ENCODE measurements at regions not wholly inside any gene's neighbourhood (a gene's known extent, or its start where the extent isn't known, plus 50 kb on each side); places are given as distances from the start of the nearest gene placed in this dataset.
"Not testable (repeated sequence)": the region's sequence is repeated elsewhere in the genome, so short reads cannot be mapped to it uniquely, and the experiment has no call there.

DNA sequence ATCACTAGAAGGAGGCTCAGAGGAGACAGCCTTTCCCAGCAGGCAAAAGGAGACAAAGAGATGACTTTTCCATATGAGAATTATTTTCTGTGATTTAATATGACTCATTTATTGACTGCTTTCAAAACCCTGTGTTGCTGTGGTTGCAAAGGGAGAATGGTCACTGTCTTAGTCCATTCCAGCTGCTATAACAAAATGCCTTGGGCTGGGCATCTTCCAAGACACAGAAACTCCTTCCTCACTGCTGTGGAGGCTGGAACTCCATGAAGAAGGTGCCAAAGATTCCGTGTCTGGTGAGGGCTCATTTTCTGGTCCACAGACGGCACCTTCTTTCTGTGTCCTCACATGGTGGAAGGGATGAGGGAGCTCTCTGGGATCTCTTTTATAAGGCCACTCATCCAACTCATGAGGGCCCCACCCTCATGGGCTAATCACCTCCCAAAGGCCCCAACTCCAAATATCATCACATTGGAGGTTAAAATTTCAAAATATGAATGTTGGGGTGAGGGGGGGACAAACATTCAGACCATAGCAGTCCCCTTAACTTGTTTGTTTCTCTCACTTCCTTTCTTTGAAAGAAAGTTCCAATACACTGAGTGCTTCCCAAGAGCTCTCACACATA is 252.1 kb upstream of the RAB4A start:
- ChIA-PET POLR2A (no interaction called here), CTCF (interaction anchor here (1.0 to 1.1 kb wide), 2 partner anchors 11 to 18 kb away, joined by 4 read pairs; no protein-coding TSS in a partner anchor)
- H3K27ac ChIP-seq (ENCODE audit: insufficient read depth in 1 of 2, low read depth in 1 of 2, low read length in 2 of 2, poor library complexity in 1 of 2, severe bottlenecking in 2 of 2), result no peak overlapping the region
- H3K4me3 ChIP-seq (ENCODE audit: control insufficient read depth in 1 of 7, extremely low read depth in 1 of 7, insufficient read depth in 4 of 7, low read depth in 2 of 7, low read length in 6 of 7), result no peak overlapping the region
- 100% methylated on average over 1 of the region's 2 CpGs for WGBS (ENCODE audit: insufficient coverage)
- peaks cover 0 to 13% (median 11%) of the 10 kb centered on the region in 4 experiments for H3K4me1 ChIP-seq (ENCODE audit: control extremely low read depth in 1 of 4, control insufficient read depth in 4 of 4, insufficient read depth in 4 of 4, low read length in 3 of 4)
- no peak for DNase-seq
- no peaks in the 10 kb centered on the region for H3K9me3 ChIP-seq (ENCODE audit: control extremely low read depth in 1 of 5, control insufficient read depth in 4 of 5, insufficient read depth in 2 of 5, low read depth in 1 of 5, low read length in 4 of 5)
- no peaks in the 10 kb centered on the region for H3K27me3 ChIP-seq (replicated peaks in 2 of 5; ENCODE audit: control insufficient read depth in 4 of 5, insufficient read depth in 5 of 5, low read length in 4 of 5)
- H3K36me3 ChIP-seq (ENCODE audit: control insufficient read depth in 4 of 4, insufficient read depth in 4 of 4, low read length in 3 of 4), result no peaks in the 10 kb centered on the region

DNA sequence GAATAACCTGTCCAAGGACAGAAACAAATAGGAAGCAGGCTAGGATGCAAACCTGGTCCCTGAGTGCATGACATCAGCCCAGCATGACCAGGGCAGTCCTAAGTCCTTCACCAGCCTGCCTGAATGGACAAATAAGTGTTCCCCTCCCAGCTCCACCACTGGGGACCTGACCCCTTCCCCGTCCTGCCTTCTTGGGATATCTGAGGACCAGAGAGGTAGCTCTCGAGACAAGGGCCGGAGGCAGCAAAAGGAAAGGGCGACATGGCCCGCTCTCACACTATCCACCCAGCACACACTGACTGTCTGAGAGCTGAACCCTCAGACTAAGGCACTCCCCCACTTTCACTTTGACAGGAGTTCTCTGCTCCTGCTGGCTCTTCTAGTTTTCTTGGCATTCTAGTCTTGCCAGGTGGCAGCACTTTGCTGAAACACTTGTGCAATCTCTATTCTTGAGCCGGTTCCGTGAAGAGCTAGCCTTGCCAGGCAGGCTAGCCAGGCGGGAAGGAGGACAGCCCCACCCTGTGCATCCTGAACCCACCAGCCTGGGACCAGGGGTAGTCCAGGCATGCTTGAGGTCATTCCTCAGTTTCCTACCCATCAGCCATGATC is 251.1 kb upstream of the RAB4A start:
- CTCF ChIA-PET, result interaction anchor here (1.0 to 1.1 kb wide), 2 partner anchors 10 to 19 kb away, joined by 4 read pairs; no protein-coding TSS in a partner anchor
- no peaks in the 10 kb centered on the region for H3K36me3 ChIP-seq (ENCODE audit: control insufficient read depth in 4 of 4, insufficient read depth in 4 of 4, low read length in 3 of 4)
- WGBS (ENCODE audit: insufficient coverage), result 91% methylated on average over 5 of the region's 8 CpGs
- DNase-seq, result no peak
- no peaks in the 10 kb centered on the region for H3K9me3 ChIP-seq (ENCODE audit: control extremely low read depth in 1 of 5, control insufficient read depth in 4 of 5, insufficient read depth in 2 of 5, low read depth in 1 of 5, low read length in 4 of 5)
- H3K27me3 ChIP-seq (replicated peaks in 2 of 5; ENCODE audit: control insufficient read depth in 4 of 5, insufficient read depth in 5 of 5, low read length in 4 of 5), result no peaks in the 10 kb centered on the region
- H3K4me1 ChIP-seq (ENCODE audit: control extremely low read depth in 1 of 4, control insufficient read depth in 4 of 4, insufficient read depth in 4 of 4, low read length in 3 of 4), result peaks cover 3 to 23% (median 21%) of the 10 kb centered on the region in 4 experiments
- H3K27ac ChIP-seq (ENCODE audit: insufficient read depth in 1 of 2, low read depth in 1 of 2, low read length in 2 of 2, poor library complexity in 1 of 2, severe bottlenecking in 2 of 2), result no peak overlapping the region
- POLR2A ChIA-PET, result no interaction called here
- H3K4me3 ChIP-seq (ENCODE audit: control insufficient read depth in 1 of 7, extremely low read depth in 1 of 7, insufficient read depth in 4 of 7, low read depth in 2 of 7, low read length in 6 of 7), result no peak overlapping the region

DNA sequence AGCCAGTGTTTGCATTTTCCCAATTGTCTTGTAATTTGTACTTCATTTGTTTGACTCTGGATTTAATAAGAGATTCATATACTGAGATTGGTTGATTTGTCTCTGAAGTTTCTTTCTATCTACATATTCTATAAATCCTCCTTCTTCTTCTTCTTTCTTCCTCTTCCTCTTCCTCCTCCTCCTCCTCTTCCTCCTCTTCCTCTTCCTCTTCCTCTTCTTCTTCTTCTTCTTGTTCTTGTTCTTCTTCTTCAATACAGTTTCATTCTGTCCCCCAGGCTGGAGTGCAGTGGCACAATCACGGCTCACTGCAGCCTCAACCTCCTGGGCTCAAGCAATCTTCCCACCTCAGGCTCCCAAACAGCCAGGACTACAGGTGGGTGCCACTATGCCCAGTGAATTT is 249.9 kb upstream of the RAB4A start:
- H3K36me3 ChIP-seq (ENCODE audit: control insufficient read depth in 4 of 4, insufficient read depth in 4 of 4, low read length in 3 of 4); H3K27me3 ChIP-seq (replicated peaks in 2 of 5; ENCODE audit: control insufficient read depth in 4 of 5, insufficient read depth in 5 of 5, low read length in 4 of 5); POLR2A ChIA-PET; H3K27ac ChIP-seq (ENCODE audit: insufficient read depth in 1 of 2, low read depth in 1 of 2, low read length in 2 of 2, poor library complexity in 1 of 2, severe bottlenecking in 2 of 2); H3K9me3 ChIP-seq (ENCODE audit: control extremely low read depth in 1 of 5, control insufficient read depth in 4 of 5, insufficient read depth in 2 of 5, low read depth in 1 of 5, low read length in 4 of 5); H3K4me3 ChIP-seq (ENCODE audit: control insufficient read depth in 1 of 7, extremely low read depth in 1 of 7, insufficient read depth in 4 of 7, low read depth in 2 of 7, low read length in 6 of 7); CTCF ChIA-PET; DNase-seq: not testable (repeated sequence)
- WGBS (ENCODE audit: insufficient coverage), result no CpG with 5 or more reads among the region's 1 CpG
- peaks cover 3 to 35% (median 32%) of the 10 kb centered on the region in 4 experiments for H3K4me1 ChIP-seq (ENCODE audit: control extremely low read depth in 1 of 4, control insufficient read depth in 4 of 4, insufficient read depth in 4 of 4, low read length in 3 of 4)

DNA sequence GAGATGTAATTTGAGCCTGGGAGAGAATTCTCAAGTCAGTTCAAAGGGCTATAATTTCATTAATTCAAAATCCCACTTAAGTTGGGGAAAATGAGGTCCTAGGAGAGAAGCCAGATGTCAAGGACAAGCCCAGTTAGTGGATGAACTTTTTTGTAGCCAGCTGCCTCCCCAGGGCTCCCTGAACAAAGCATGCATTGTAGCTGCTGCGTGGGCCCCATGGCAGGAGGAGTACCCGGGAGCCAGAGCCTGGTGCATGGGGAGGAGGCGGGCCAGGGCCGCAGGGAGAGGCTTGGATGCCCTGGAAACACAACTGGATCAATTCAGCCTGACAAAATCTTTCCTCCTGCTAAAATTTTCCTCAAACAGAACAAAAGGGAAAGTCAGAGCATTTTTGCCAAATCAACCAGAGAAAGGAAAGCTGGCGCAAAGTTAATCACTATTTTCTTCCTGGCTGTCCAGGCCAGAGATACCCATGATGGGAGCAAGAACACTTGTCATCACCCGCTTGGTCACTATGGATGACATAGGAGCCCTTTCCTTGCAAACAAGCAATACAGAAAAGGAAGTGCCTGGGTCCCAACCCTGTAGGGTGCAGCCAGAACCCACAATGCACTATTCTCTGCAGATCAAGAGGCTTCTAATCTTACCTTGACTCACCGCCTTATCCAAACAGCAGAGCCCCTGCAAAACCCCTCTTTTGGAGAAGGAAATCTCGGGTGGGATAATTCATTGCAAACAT is 248.1 kb upstream of the RAB4A start:
- no peaks in the 10 kb centered on the region for H3K36me3 ChIP-seq (ENCODE audit: control insufficient read depth in 4 of 4, insufficient read depth in 4 of 4, low read length in 3 of 4)
- 97% methylated on average over 7 of the region's 8 CpGs for WGBS (ENCODE audit: insufficient coverage)
- no peaks in the 10 kb centered on the region for H3K27me3 ChIP-seq (replicated peaks in 2 of 5; ENCODE audit: control insufficient read depth in 4 of 5, insufficient read depth in 5 of 5, low read length in 4 of 5)
- no peaks in the 10 kb centered on the region for H3K9me3 ChIP-seq (ENCODE audit: control extremely low read depth in 1 of 5, control insufficient read depth in 4 of 5, insufficient read depth in 2 of 5, low read depth in 1 of 5, low read length in 4 of 5)
- H3K4me1 ChIP-seq (ENCODE audit: control extremely low read depth in 1 of 4, control insufficient read depth in 4 of 4, insufficient read depth in 4 of 4, low read length in 3 of 4), result peaks cover 8 to 49% (median 43%) of the 10 kb centered on the region in 4 experiments
- no peak overlapping the region for H3K4me3 ChIP-seq (ENCODE audit: control insufficient read depth in 1 of 7, extremely low read depth in 1 of 7, insufficient read depth in 4 of 7, low read depth in 2 of 7, low read length in 6 of 7)
- H3K27ac ChIP-seq (ENCODE audit: insufficient read depth in 1 of 2, low read depth in 1 of 2, low read length in 2 of 2, poor library complexity in 1 of 2, severe bottlenecking in 2 of 2), result no peak overlapping the region
- ChIA-PET POLR2A (no interaction called here), CTCF (no interaction called here)
- DNase-seq, result peak in 1 of 3 donors; percentile 26

DNA sequence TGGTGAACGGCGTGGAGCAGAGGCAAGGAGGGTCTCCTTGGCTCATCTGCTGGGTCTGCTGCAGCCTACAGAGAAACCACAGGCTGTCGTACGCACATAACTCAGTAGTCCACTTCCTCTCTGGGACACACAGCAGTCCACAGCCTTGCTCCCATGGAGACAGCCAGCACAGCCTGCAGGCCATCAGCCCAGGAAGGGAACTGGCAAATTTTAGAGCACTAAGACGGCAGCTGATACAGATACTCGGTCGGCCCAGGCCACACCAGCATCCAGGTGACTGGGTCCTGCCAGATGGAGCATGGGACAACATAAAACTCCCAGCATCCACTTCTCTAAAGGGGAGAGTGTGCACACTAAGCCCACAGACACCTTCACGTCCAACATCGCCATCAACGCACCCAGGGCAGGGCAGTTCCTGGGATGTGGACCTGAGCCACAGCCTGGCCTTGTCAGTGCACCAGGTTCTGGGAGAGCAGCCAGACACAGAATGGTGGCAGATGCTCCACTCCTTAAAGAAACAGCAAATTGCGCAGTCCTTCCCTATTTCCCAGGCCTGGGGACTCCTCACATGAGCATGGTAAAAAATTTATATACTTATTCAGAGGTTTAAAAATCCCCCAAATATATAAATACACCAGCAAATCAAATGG is 247.1 kb upstream of the RAB4A start:
- Histone ChIP-seq H3K9me3 (ENCODE audit: control extremely low read depth in 1 of 5, control insufficient read depth in 4 of 5, insufficient read depth in 2 of 5, low read depth in 1 of 5, low read length in 4 of 5) (no peaks in the 10 kb centered on the region), H3K27me3 (replicated peaks in 2 of 5; ENCODE audit: control insufficient read depth in 4 of 5, insufficient read depth in 5 of 5, low read length in 4 of 5) (no peaks in the 10 kb centered on the region), H3K36me3 (ENCODE audit: control insufficient read depth in 4 of 4, insufficient read depth in 4 of 4, low read length in 3 of 4) (no peaks in the 10 kb centered on the region), H3K4me3 (ENCODE audit: control insufficient read depth in 1 of 7, extremely low read depth in 1 of 7, insufficient read depth in 4 of 7, low read depth in 2 of 7, low read length in 6 of 7) (no peak overlapping the region), H3K27ac (ENCODE audit: insufficient read depth in 1 of 2, low read depth in 1 of 2, low read length in 2 of 2, poor library complexity in 1 of 2, severe bottlenecking in 2 of 2) (no peak overlapping the region), H3K4me1 (ENCODE audit: control extremely low read depth in 1 of 4, control insufficient read depth in 4 of 4, insufficient read depth in 4 of 4, low read length in 3 of 4) (peaks cover 9 to 58% (median 51%) of the 10 kb centered on the region in 4 experiments)
- CTCF ChIA-PET, result interaction anchor here (1.0 to 1.2 kb wide), 2 partner anchors 34 to 110 kb away, joined by 3 read pairs; no protein-coding TSS in a partner anchor
- POLR2A ChIA-PET, result interaction anchor here (1.3 kb wide), 1 partner anchor 33 kb away, joined by 4 read pairs; no protein-coding TSS in a partner anchor
- 27% methylated on average over 8 of the region's 11 CpGs for WGBS (ENCODE audit: insufficient coverage)
- DNase-seq, result peak; percentile 56 to 91 (median 90)

DNA sequence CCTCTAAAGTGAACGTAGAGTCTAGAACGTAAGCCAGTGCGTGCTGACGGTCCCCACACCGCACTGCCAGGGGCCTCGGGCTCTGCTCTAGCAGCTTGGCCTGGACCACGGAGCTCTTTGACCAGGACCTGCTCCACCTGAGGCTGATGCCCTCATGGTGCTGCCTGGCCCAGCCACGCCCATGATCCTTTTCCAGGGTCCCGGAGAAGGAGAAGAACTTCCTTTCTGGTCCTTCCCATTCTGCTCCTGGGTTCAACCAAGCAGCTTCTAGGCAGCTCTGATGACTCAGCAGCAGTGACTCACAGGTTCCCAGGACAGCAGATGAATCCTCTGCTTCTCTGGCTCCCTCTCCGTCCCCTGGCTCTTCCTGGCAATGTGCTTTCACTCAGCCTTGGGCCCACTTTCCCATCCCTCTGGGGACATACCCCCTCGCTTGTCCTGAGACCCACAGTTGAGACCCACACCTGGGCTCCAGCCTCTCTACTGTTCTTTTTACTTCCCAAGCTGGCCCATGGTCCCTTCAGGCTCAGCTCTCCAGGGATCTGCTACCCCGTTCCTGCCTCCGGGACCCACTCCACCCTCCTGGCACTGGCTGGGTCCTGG is 246.3 kb upstream of the RAB4A start:
- Histone ChIP-seq H3K27ac (ENCODE audit: insufficient read depth in 1 of 2, low read depth in 1 of 2, low read length in 2 of 2, poor library complexity in 1 of 2, severe bottlenecking in 2 of 2) (no peak overlapping the region), H3K27me3 (replicated peaks in 2 of 5; ENCODE audit: control insufficient read depth in 4 of 5, insufficient read depth in 5 of 5, low read length in 4 of 5) (no peaks in the 10 kb centered on the region), H3K4me3 (ENCODE audit: control insufficient read depth in 1 of 7, extremely low read depth in 1 of 7, insufficient read depth in 4 of 7, low read depth in 2 of 7, low read length in 6 of 7) (no peak overlapping the region), H3K9me3 (ENCODE audit: control extremely low read depth in 1 of 5, control insufficient read depth in 4 of 5, insufficient read depth in 2 of 5, low read depth in 1 of 5, low read length in 4 of 5) (no peaks in the 10 kb centered on the region), H3K36me3 (ENCODE audit: control insufficient read depth in 4 of 4, insufficient read depth in 4 of 4, low read length in 3 of 4) (no peaks in the 10 kb centered on the region), H3K4me1 (ENCODE audit: control extremely low read depth in 1 of 4, control insufficient read depth in 4 of 4, insufficient read depth in 4 of 4, low read length in 3 of 4) (peaks cover 13 to 66% (median 59%) of the 10 kb centered on the region in 4 experiments)
- ChIA-PET POLR2A (interaction anchor here (1.3 kb wide), 1 partner anchor 34 kb away, joined by 4 read pairs; no protein-coding TSS in a partner anchor), CTCF (interaction anchor here (0.8 to 2.0 kb wide), 5 partner anchors 9 to 111 kb away, joined by 3 to 6 read pairs (median 3); no protein-coding TSS in a partner anchor)
- peak; percentile 54 to 81 (median 80) for DNase-seq
- 83% methylated on average over 9 of the region's 13 CpGs for WGBS (ENCODE audit: insufficient coverage)
